HEK293 (cell line): ENCODE measurements at regions not wholly inside any gene's neighbourhood (a gene's known extent, or its start where the extent isn't known, plus 50 kb on each side); places are given as distances from the start of the nearest gene placed in this dataset.

ENCODE experiments used
- CTCF ChIA-PET: fragments of 350-600 bp; formaldehyde crosslinking; extraction: SDS; loops from one replicate; lab custom pipeline; 2021; ENCODE audit warnings: antibody characterized with exemption; lab: Yijun Ruan, JAX
- POLR2A ChIA-PET: fragments of 300-600 bp; formaldehyde crosslinking; extraction: SDS; loops from one replicate; lab custom pipeline; 2020; ENCODE audit warnings: antibody characterized with exemption, inconsistent platforms; lab: Yijun Ruan, JAX
- H3K27ac ChIP-seq: fragments of 200-500 bp; sonication (Bioruptor generic); 2 replicates; pipeline ENCODE4 v1.5.1; 2014; ENCODE audit warnings: low read depth, low read length, control low read depth, inconsistent platforms; ENCODE audit errors: extremely low read depth
- H3K36me3 ChIP-seq, 2 experiments: fragments of 200-500 bp in 1 of 2; sonication (Bioruptor generic) in 1 of 2; 1 replicate in 1 of 2; 2 replicates in 1 of 2; pipeline ENCODE4 v1.5.1; 2014 to 2017; ENCODE audit warnings: inconsistent platforms in 2 of 2, low read length in 2 of 2; ENCODE audit not compliant: control insufficient read depth in 2 of 2, insufficient read depth in 1 of 2
- H3K4me1 ChIP-seq: fragments of 200-500 bp; sonication (Bioruptor generic); 2 replicates; pipeline ENCODE4 v1.5.1; 2014; ENCODE audit warnings: mild to moderate bottlenecking, low read length, inconsistent platforms; ENCODE audit not compliant: control insufficient read depth, insufficient read depth
- H3K4me3 ChIP-seq: 2 replicates; pipeline ENCODE4 v1.5.1; 2011; ENCODE audit warnings: low read depth, mild to moderate bottlenecking, control low read depth, low read length, moderate library complexity
- H3K9me3 ChIP-seq: fragments of 200-500 bp; sonication (Bioruptor generic); 2 replicates; pipeline ENCODE4 v1.5.1; 2014; ENCODE audit warnings: low read depth, low read length, inconsistent platforms; ENCODE audit not compliant: control insufficient read depth, insufficient read depth
- BCL11A ChIP-seq: fragments of 450-650 bp; formaldehyde crosslinking; IDR thresholded peaks from 2 replicates; pipeline ENCODE4 v1.5.1; 2016; ENCODE audit warnings: low read depth, missing biosample characterization, missing genetic modification characterization
- GLI2 ChIP-seq: fragments of 450-650 bp; formaldehyde crosslinking; IDR thresholded peaks from 2 replicates; pipeline ENCODE4; 2017; ENCODE audit warnings: missing biosample characterization, missing genetic modification characterization, low read depth, borderline replicate concordance
- GLI4 ChIP-seq: fragments of 450-650 bp; formaldehyde crosslinking; IDR thresholded peaks from 2 replicates; pipeline ENCODE4 v1.5.1; 2016; ENCODE audit warnings: missing biosample characterization, missing genetic modification characterization
- HOXA7 ChIP-seq: sonication (generic); formaldehyde crosslinking; IDR thresholded peaks from 2 replicates; pipeline ENCODE4 v1.8.1; 2022; ENCODE audit warnings: missing genetic modification reagents, borderline replicate concordance
- HOXD13 ChIP-seq: sonication (generic); formaldehyde crosslinking; IDR thresholded peaks from 2 replicates; pipeline ENCODE4 v1.8.0; 2022; ENCODE audit warnings: missing genetic modification reagents, borderline replicate concordance
- MZF1 ChIP-seq: fragments of 450-650 bp; formaldehyde crosslinking; IDR thresholded peaks from 2 replicates; pipeline ENCODE4 v1.5.1; 2017; ENCODE audit warnings: missing biosample characterization, missing genetic modification characterization, borderline replicate concordance
- OSR2 ChIP-seq: fragments of 450-650 bp; formaldehyde crosslinking; IDR thresholded peaks from 2 replicates; pipeline ENCODE4 v1.5.1; 2016; ENCODE audit warnings: missing biosample characterization, missing genetic modification characterization
- PRDM10 ChIP-seq: fragments of 450-650 bp; formaldehyde crosslinking; IDR thresholded peaks from 2 replicates; pipeline ENCODE4 v1.5.1; 2016; ENCODE audit warnings: missing biosample characterization, missing genetic modification characterization
- SETDB1 ChIP-seq: IDR thresholded peaks from one replicate; pipeline ENCODE4 v1.6.1; 2017; ENCODE audit warnings: mild to moderate bottlenecking, low read length, moderate library complexity, mixed read lengths; ENCODE audit not compliant: insufficient read length
- SP7 ChIP-seq: fragments of 450-650 bp; formaldehyde crosslinking; IDR thresholded peaks from 2 replicates; pipeline ENCODE4 v1.5.1; 2016; ENCODE audit warnings: missing biosample characterization, missing genetic modification characterization
- YY2 ChIP-seq: fragments of 450-650 bp; formaldehyde crosslinking; IDR thresholded peaks from 2 replicates; pipeline ENCODE4 v1.5.1; 2016; ENCODE audit warnings: missing biosample characterization, missing genetic modification characterization
- ZBTB1 ChIP-seq: fragments of 450-650 bp; formaldehyde crosslinking; IDR thresholded peaks from 2 replicates; pipeline ENCODE4 v1.5.1; 2016; ENCODE audit warnings: missing biosample characterization, missing genetic modification characterization
- ZBTB21 ChIP-seq: fragments of 450-650 bp; formaldehyde crosslinking; IDR thresholded peaks from 2 replicates; pipeline ENCODE4 v1.5.1; 2017; ENCODE audit warnings: missing biosample characterization, missing genetic modification characterization
- ZBTB8A ChIP-seq: fragments of 450-650 bp; formaldehyde crosslinking; IDR thresholded peaks from 2 replicates; pipeline ENCODE4 v1.5.1; 2016; ENCODE audit warnings: missing biosample characterization, missing genetic modification characterization
- ZFP37 ChIP-seq: fragments of 450-650 bp; formaldehyde crosslinking; IDR thresholded peaks from 2 replicates; pipeline ENCODE4 v1.5.1; 2016; ENCODE audit warnings: missing biosample characterization, missing genetic modification characterization
- ZFP69B ChIP-seq: fragments of 450-650 bp; formaldehyde crosslinking; IDR thresholded peaks from 2 replicates; pipeline ENCODE4 v1.5.1; 2016; ENCODE audit warnings: missing biosample characterization, missing genetic modification characterization
- ZIC2 ChIP-seq: fragments of 450-650 bp; formaldehyde crosslinking; IDR thresholded peaks from 2 replicates; pipeline ENCODE4 v1.5.1; 2016; ENCODE audit warnings: missing biosample characterization, missing genetic modification characterization
- ZNF132 ChIP-seq: fragments of 450-650 bp; formaldehyde crosslinking; IDR thresholded peaks from 2 replicates; pipeline ENCODE4 v1.5.1; 2017; ENCODE audit warnings: missing biosample characterization, missing genetic modification characterization, borderline replicate concordance
- ZNF175 ChIP-seq: fragments of 450-650 bp; formaldehyde crosslinking; IDR thresholded peaks from 2 replicates; pipeline ENCODE4 v1.5.1; 2016; ENCODE audit warnings: missing biosample characterization, missing genetic modification characterization
- ZNF184 ChIP-seq: fragments of 450-650 bp; IDR thresholded peaks from 2 replicates; pipeline ENCODE4 v1.5.1; 2018; ENCODE audit warnings: missing biosample characterization, mild to moderate bottlenecking, missing genetic modification characterization
- ZNF19 ChIP-seq: fragments of 450-650 bp; formaldehyde crosslinking; IDR thresholded peaks from 2 replicates; pipeline ENCODE4; 2016; ENCODE audit warnings: missing biosample characterization, missing genetic modification characterization, low read depth
- ZNF37A ChIP-seq: fragments of 450-650 bp; IDR thresholded peaks from 2 replicates; pipeline ENCODE4 v1.5.1; 2018; ENCODE audit warnings: missing biosample characterization, missing genetic modification characterization
- ZNF394 ChIP-seq: fragments of 450-650 bp; formaldehyde crosslinking; IDR thresholded peaks from 2 replicates; pipeline ENCODE4 v1.5.1; 2016; ENCODE audit warnings: missing biosample characterization, missing genetic modification characterization, mild to moderate bottlenecking, moderate library complexity, borderline replicate concordance
- ZNF404 ChIP-seq: fragments of 450-650 bp; formaldehyde crosslinking; IDR thresholded peaks from 2 replicates; pipeline ENCODE4 v1.5.1; 2017; ENCODE audit warnings: missing biosample characterization, missing genetic modification characterization
- ZNF423 ChIP-seq: fragments of 450-650 bp; formaldehyde crosslinking; IDR thresholded peaks from 2 replicates; pipeline ENCODE4 v1.5.1; 2016; ENCODE audit warnings: missing biosample characterization, missing genetic modification characterization
- ZNF426 ChIP-seq: fragments of 450-650 bp; formaldehyde crosslinking; IDR thresholded peaks from 2 replicates; pipeline ENCODE4 v1.5.1; 2017; ENCODE audit warnings: missing biosample characterization, missing genetic modification characterization, mild to moderate bottlenecking, inconsistent platforms, moderate library complexity
- ZNF433 ChIP-seq: fragments of 450-650 bp; formaldehyde crosslinking; IDR thresholded peaks from 2 replicates; pipeline ENCODE4 v1.5.1; 2016; ENCODE audit warnings: missing biosample characterization, missing genetic modification characterization, low read depth
- ZNF48 ChIP-seq: fragments of 450-650 bp; formaldehyde crosslinking; IDR thresholded peaks from 2 replicates; pipeline ENCODE4 v1.5.1; 2016; ENCODE audit warnings: missing biosample characterization, missing genetic modification characterization
- ZNF571 ChIP-seq: fragments of 450-650 bp; formaldehyde crosslinking; IDR thresholded peaks from 2 replicates; pipeline ENCODE4 v1.5.0; 2017; ENCODE audit warnings: missing biosample characterization, missing genetic modification characterization
- ZNF596 ChIP-seq: fragments of 450-650 bp; IDR thresholded peaks from 2 replicates; pipeline ENCODE4 v1.5.0; 2018; ENCODE audit warnings: missing biosample characterization, mild to moderate bottlenecking, missing genetic modification characterization, moderate library complexity
- ZNF768 ChIP-seq: fragments of 450-650 bp; formaldehyde crosslinking; IDR thresholded peaks from 2 replicates; pipeline ENCODE4 v1.5.1; 2018; ENCODE audit warnings: missing biosample characterization, mild to moderate bottlenecking, missing genetic modification characterization
- ZSCAN30 ChIP-seq: fragments of 450-650 bp; IDR thresholded peaks from 2 replicates; pipeline ENCODE4 v1.5.1; 2018; ENCODE audit warnings: missing biosample characterization, mild to moderate bottlenecking, missing genetic modification characterization, moderate library complexity

GRCh38 chr4:27154706-27155105, 294.1 kb downstream of the STIM2 start:
- Histone ChIP-seq H3K9me3 (no peaks in the 10 kb centered on the region), H3K27ac (no peak overlapping the region), H3K4me3 (no peak overlapping the region), H3K36me3 (no peaks in the 10 kb centered on the region), H3K4me1 (no peaks in the 10 kb centered on the region)
- ChIA-PET CTCF (no interaction called here), POLR2A (no interaction called here)
- TF ChIP-seq HOXA7 (no peak), ZBTB21 (tag by site-specific recombination) (no peak), ZNF184 (no peak), PRDM10 (tag by site-specific recombination) (no peak), ZNF768 (tag by site-specific recombination) (no peak), ZFP69B (tag by site-specific recombination) (no peak), ZBTB1 (tag by site-specific recombination) (no peak), ZNF433 (tag by site-specific recombination) (no peak), ZNF571 (tag by site-specific recombination) (no peak), ZNF175 (tag by site-specific recombination) (no peak), ZNF596 (no peak), ZNF132 (no peak)

- ChIA-PET POLR2A (no interaction called here), CTCF (interaction anchor here (0.6 kb wide), 1 partner anchor 859 kb away, joined by 3 read pairs; no protein-coding TSS in a partner anchor)
- Histone ChIP-seq H3K4me1 (no peaks in the 10 kb centered on the region), H3K4me3 (no peak overlapping the region), H3K36me3 (no peaks in the 10 kb centered on the region), H3K27ac (no peak overlapping the region), H3K9me3 (no peaks in the 10 kb centered on the region)
- TF ChIP-seq GLI2 (tag by site-specific recombination): no peak
- no peak for TF ChIP-seq ZNF423 (tag by site-specific recombination)
- TF ChIP-seq ZNF48: no peak
- TF ChIP-seq ZNF394 (tag by site-specific recombination): no peak
- TF ChIP-seq GLI4 (tag by site-specific recombination): no peak
- TF ChIP-seq MZF1 (tag by site-specific recombination): no peak
- no peak for TF ChIP-seq ZNF404 (tag by site-specific recombination)
Observed at GRCh38 chr4:27161191-27161590, 300.6 kb downstream of the STIM2 start.

- no peaks in the 10 kb centered on the region for H3K4me1 ChIP-seq
- no peak overlapping the region for H3K27ac ChIP-seq
- no peaks in the 10 kb centered on the region for H3K9me3 ChIP-seq
- no peak overlapping the region for H3K4me3 ChIP-seq
- no peaks in the 10 kb centered on the region for H3K36me3 ChIP-seq
- POLR2A ChIA-PET: no interaction called here
- CTCF ChIA-PET: no interaction called here
- TF ChIP-seq ZFP37 (tag by site-specific recombination) (no peak), ZSCAN30 (tag by site-specific recombination) (no peak), ZNF37A (tag by site-specific recombination) (no peak), HOXD13 (CRISPR knock-in tag) (no peak), ZNF426 (no peak), ZIC2 (tag by site-specific recombination) (no peak), YY2 (tag by site-specific recombination) (no peak), ZNF19 (tag by site-specific recombination) (no peak), SP7 (tag by site-specific recombination) (no peak), ZBTB8A (tag by site-specific recombination) (no peak), SETDB1 (no peak), BCL11A (tag by site-specific recombination) (no peak), OSR2 (tag by site-specific recombination) (no peak)
Observed at GRCh38 chr4:27168783-27169182, 308.1 kb downstream of the STIM2 start.
